ENCODE measurements at regions not wholly inside any gene's neighbourhood (a gene's known extent, or its start where the extent isn't known, plus 50 kb on each side); places are given as distances from the start of the nearest gene placed in this dataset.
"Not testable (repeated sequence)": the region's sequence is repeated elsewhere in the genome, so short reads cannot be mapped to it uniquely, and the experiment has no call there.

- TF ChIP-seq, protein P1, sequence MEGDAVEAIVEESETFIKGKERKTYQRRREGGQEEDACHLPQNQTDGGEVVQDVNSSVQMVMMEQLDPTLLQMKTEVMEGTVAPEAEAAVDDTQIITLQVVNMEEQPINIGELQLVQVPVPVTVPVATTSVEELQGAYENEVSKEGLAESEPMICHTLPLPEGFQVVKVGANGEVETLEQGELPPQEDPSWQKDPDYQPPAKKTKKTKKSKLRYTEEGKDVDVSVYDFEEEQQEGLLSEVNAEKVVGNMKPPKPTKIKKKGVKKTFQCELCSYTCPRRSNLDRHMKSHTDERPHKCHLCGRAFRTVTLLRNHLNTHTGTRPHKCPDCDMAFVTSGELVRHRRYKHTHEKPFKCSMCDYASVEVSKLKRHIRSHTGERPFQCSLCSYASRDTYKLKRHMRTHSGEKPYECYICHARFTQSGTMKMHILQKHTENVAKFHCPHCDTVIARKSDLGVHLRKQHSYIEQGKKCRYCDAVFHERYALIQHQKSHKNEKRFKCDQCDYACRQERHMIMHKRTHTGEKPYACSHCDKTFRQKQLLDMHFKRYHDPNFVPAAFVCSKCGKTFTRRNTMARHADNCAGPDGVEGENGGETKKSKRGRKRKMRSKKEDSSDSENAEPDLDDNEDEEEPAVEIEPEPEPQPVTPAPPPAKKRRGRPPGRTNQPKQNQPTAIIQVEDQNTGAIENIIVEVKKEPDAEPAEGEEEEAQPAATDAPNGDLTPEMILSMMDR (conservative IDR thresholded peaks at IDR 0.05; ENCODE audit: low read length), result no peak
- no peak for DNase-seq (ENCODE audit: low read depth)
- no peak overlapping the region for H3K4me3 ChIP-seq (ENCODE audit: low read length)
These were observed 195.9 kb downstream of the CPEB2 start for GRCh38 chr4:15198070-15198727.

- DNase-seq (ENCODE audit: low read depth), result no peak
- no peak overlapping the region for H3K4me3 ChIP-seq (ENCODE audit: low read length)
- TF ChIP-seq, protein P1 (conservative IDR thresholded peaks at IDR 0.05; ENCODE audit: low read length), result no peak
These were observed 199.5 kb downstream of the CPEB2 start for GRCh38 chr4:15201782-15202181.

DNA sequence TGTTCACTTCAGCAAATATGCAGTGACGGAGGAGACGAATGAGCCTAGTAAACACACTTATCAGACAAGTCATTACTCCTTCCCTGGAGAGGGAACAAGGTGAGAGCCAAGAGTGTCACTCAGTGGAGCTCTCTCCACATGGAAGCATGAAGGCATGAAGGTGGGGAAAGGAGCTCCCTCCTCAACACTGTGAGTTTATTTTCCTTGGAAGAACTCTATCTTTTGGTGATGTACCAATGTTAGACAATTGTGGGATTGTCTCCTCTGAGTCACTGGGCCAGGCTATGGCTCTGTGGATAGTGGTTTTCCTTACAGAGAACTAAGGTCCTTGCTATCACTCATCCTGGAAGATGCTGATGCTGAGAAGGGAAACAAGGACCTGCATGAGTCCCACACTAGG is 200.2 kb downstream of the CPEB2 start:
- no peak overlapping the region for H3K4me3 ChIP-seq (ENCODE audit: low read length)
- TF ChIP-seq, protein P1 (conservative IDR thresholded peaks at IDR 0.05; ENCODE audit: low read length), result no peak
- DNase-seq (ENCODE audit: low read depth), result no peak

DNA sequence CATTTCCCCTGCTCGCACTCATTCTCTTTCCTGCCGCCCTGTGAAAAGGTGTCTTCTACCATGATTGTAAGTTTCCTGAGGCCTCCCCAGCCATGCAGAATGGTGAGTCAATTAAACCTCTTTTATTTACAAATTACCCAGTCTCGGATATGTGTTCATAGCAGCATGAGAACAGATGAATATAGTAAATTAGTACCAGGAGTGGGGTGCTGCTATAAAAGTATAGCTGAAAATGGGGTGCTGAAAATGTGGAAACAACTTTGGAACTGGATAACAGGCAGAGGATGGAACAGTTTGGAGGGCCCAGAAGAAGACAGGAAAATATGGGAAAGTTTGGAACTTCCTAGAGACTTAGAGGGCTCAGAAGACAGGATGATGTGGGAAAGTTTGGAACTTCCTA is 204.2 kb downstream of the CPEB2 start:
- not testable (repeated sequence) for H3K4me3 ChIP-seq (ENCODE audit: low read length); DNase-seq (ENCODE audit: low read depth)

- no peak overlapping the region for H3K4me3 ChIP-seq (ENCODE audit: low read length)
- TF ChIP-seq, protein P1 (conservative IDR thresholded peaks at IDR 0.05; ENCODE audit: low read length), result no peak
- peak; percentile 77 for DNase-seq (ENCODE audit: low read depth)
These were observed 211.2 kb downstream of the CPEB2 start for GRCh38 chr4:15213302-15213970.

GRCh38 chr4:15215109-15215508 is 212.7 kb upstream of the C1QTNF7 start:
- no peak for DNase-seq (ENCODE audit: low read depth)
- H3K4me3 ChIP-seq (ENCODE audit: low read length), result no peak overlapping the region
- TF ChIP-seq, protein P1 (conservative IDR thresholded peaks at IDR 0.05; ENCODE audit: low read length), result no peak

GRCh38 chr4:15226203-15226602 is 201.6 kb upstream of the C1QTNF7 start:
- H3K4me3 ChIP-seq (ENCODE audit: low read length), result no peak overlapping the region
- TF ChIP-seq, protein P1 (conservative IDR thresholded peaks at IDR 0.05; ENCODE audit: low read length), result no peak
- DNase-seq (ENCODE audit: low read depth), result no peak
